ENCODE measurements at regions not wholly inside any gene's neighbourhood (a gene's known extent, or its start where the extent isn't known, plus 50 kb on each side); places are given as distances from the start of the nearest gene placed in this dataset.

- TF ChIP-seq CTCF (IDR thresholded peaks at IDR 0.05): no peak
- Histone ChIP-seq H3K9me3 (no peaks in the 10 kb centered on the region), H3K27me3 (no peaks in the 10 kb centered on the region), H3K27ac (no peak overlapping the region), H3K36me3 (no peaks in the 10 kb centered on the region), H3K4me1 (no peaks in the 10 kb centered on the region), H3K4me3 (no peak overlapping the region)
- DNase-seq: no peak
- intact Hi-C loops (cut with DNase I): no loop called here
- ATAC-seq: no peak
Measured at GRCh38 chr12:22874151-22874550, 249.2 kb downstream of the ETNK1 start.

GRCh38 chr12:22876262-22876661, 251.3 kb downstream of the ETNK1 start:
- Histone ChIP-seq H3K27me3 (no peaks in the 10 kb centered on the region), H3K27ac (no peak overlapping the region), H3K36me3 (no peaks in the 10 kb centered on the region), H3K4me3 (no peak overlapping the region), H3K9me3 (no peaks in the 10 kb centered on the region), H3K4me1 (no peaks in the 10 kb centered on the region)
- ATAC-seq: no peak
- no peak for DNase-seq
- no peak for TF ChIP-seq CTCF (IDR thresholded peaks at IDR 0.05)
- intact Hi-C loops (cut with DNase I): no loop called here

- intact Hi-C loops (cut with DNase I): no loop called here
- Histone ChIP-seq H3K27ac (no peak overlapping the region), H3K4me1 (no peaks in the 10 kb centered on the region), H3K27me3 (no peaks in the 10 kb centered on the region), H3K4me3 (no peak overlapping the region), H3K36me3 (no peaks in the 10 kb centered on the region), H3K9me3 (no peaks in the 10 kb centered on the region)
- no peak for ATAC-seq
- TF ChIP-seq CTCF (IDR thresholded peaks at IDR 0.05): no peak
- no peak for DNase-seq
Measured at GRCh38 chr12:22879203-22879602, 254.2 kb downstream of the ETNK1 start.

GRCh38 chr12:22880331-22880730, 255.4 kb downstream of the ETNK1 start:
- DNase-seq (no peak), ATAC-seq (no peak)
- H3K4me1 ChIP-seq: no peaks in the 10 kb centered on the region
- no peak overlapping the region for H3K27ac ChIP-seq
- TF ChIP-seq CTCF (IDR thresholded peaks at IDR 0.05): no peak
- intact Hi-C loops (cut with DNase I): no loop called here
- no peaks in the 10 kb centered on the region for H3K9me3 ChIP-seq
- no peaks in the 10 kb centered on the region for H3K27me3 ChIP-seq
- H3K4me3 ChIP-seq: no peak overlapping the region
- H3K36me3 ChIP-seq: no peaks in the 10 kb centered on the region

- TF ChIP-seq CTCF (IDR thresholded peaks at IDR 0.05): no peak
- intact Hi-C loops (cut with DNase I): no loop called here
- no peak for ATAC-seq
Measured at GRCh38 chr12:22880807-22881206, 255.8 kb downstream of the ETNK1 start.

More at GRCh38 chr12:22880807-22881206, 255.8 kb downstream of the ETNK1 start:
- H3K9me3 ChIP-seq: no peaks in the 10 kb centered on the region
- no peaks in the 10 kb centered on the region for H3K27me3 ChIP-seq
- DNase-seq: no peak
- H3K4me3 ChIP-seq: no peak overlapping the region
- H3K27ac ChIP-seq: no peak overlapping the region
- H3K36me3 ChIP-seq: no peaks in the 10 kb centered on the region
- H3K4me1 ChIP-seq: no peaks in the 10 kb centered on the region

All from left lung (tissue), 4 donors.